ENCODE measurements at regions not wholly inside any gene's neighbourhood (a gene's known extent, or its start where the extent isn't known, plus 50 kb on each side); places are given as distances from the start of the nearest gene placed in this dataset.
"Not testable (repeated sequence)": the region's sequence is repeated elsewhere in the genome, so short reads cannot be mapped to it uniquely, and the experiment has no call there.

- intact Hi-C loops (cut with DNase I) = no loop called here
- H3K9me3 ChIP-seq = no peaks in the 10 kb centered on the region
These were observed 2014.7 kb upstream of the RAG2 start for GRCh38 chr11:38612701-38613100.

GRCh38 chr11:38601371-38601770, 2003.3 kb upstream of the RAG2 start:
- WGBS, 3 donors = 87 to 94% (median 91%) methylated on average over 2 of the region's 2 CpGs
- H3K4me3 ChIP-seq; intact Hi-C loops (cut with DNase I); H3K9me3 ChIP-seq; H3K27me3 ChIP-seq; H3K27ac ChIP-seq; H3K36me3 ChIP-seq; H3K4me1 ChIP-seq (ENCODE audit: insufficient read depth); DNase-seq: not testable (repeated sequence)

More at GRCh38 chr11:38612701-38613100, 2014.7 kb upstream of the RAG2 start:
- H3K4me3 ChIP-seq = no peak overlapping the region
- no peak overlapping the region for H3K27ac ChIP-seq
- no peaks in the 10 kb centered on the region for H3K27me3 ChIP-seq
- TF ChIP-seq EP300 (IDR thresholded peaks at IDR 0.05) (no peak), POLR2A (IDR thresholded peaks at IDR 0.05) (no peak), CTCF (IDR thresholded peaks at IDR 0.05) (no peak)
- no peaks in the 10 kb centered on the region for H3K4me1 ChIP-seq (ENCODE audit: insufficient read depth)
- H3K36me3 ChIP-seq = no peaks in the 10 kb centered on the region
- no peak for DNase-seq

- DNase-seq = no peak
- 73 to 82% (median 80%) methylated on average over 6 of the region's 6 CpGs for WGBS, 3 donors
- intact Hi-C loops (cut with DNase I) = no loop called here
- Histone ChIP-seq H3K27ac (no peak overlapping the region), H3K4me1 (ENCODE audit: insufficient read depth) (no peaks in the 10 kb centered on the region), H3K36me3 (no peaks in the 10 kb centered on the region), H3K27me3 (no peaks in the 10 kb centered on the region), H3K9me3 (no peaks in the 10 kb centered on the region), H3K4me3 (no peak overlapping the region)
- no peak for TF ChIP-seq POLR2A (IDR thresholded peaks at IDR 0.05)
- no peak for TF ChIP-seq CTCF (IDR thresholded peaks at IDR 0.05)
- TF ChIP-seq EP300 (IDR thresholded peaks at IDR 0.05) = no peak
These were observed 2000.4 kb upstream of the RAG2 start for GRCh38 chr11:38598418-38598817.

GRCh38 chr11:38595359-38596016, 1997.5 kb upstream of the RAG2 start:
- H3K4me1 ChIP-seq (ENCODE audit: insufficient read depth); H3K27ac ChIP-seq; H3K4me3 ChIP-seq; H3K36me3 ChIP-seq; DNase-seq; intact Hi-C loops (cut with DNase I); H3K9me3 ChIP-seq; H3K27me3 ChIP-seq: not testable (repeated sequence)
- WGBS, 3 donors = 94 to 96% (median 95%) methylated on average over 13 of the region's 13 CpGs

GRCh38 chr11:38594895-38595294, 1996.9 kb upstream of the RAG2 start:
- Histone ChIP-seq H3K27ac (no peak overlapping the region), H3K9me3 (no peaks in the 10 kb centered on the region), H3K4me3 (no peak overlapping the region), H3K27me3 (no peaks in the 10 kb centered on the region), H3K4me1 (ENCODE audit: insufficient read depth) (no peaks in the 10 kb centered on the region), H3K36me3 (no peaks in the 10 kb centered on the region)
- TF ChIP-seq POLR2A (IDR thresholded peaks at IDR 0.05) (no peak), CTCF (IDR thresholded peaks at IDR 0.05) (no peak), EP300 (IDR thresholded peaks at IDR 0.05) (no peak)
- intact Hi-C loops (cut with DNase I) = no loop called here
- DNase-seq = no peak
- 92 to 95% (median 94%) methylated on average over 3 of the region's 3 CpGs for WGBS, 3 donors

All from ovary (tissue), 7 donors.